ENCODE measurements at regions not wholly inside any gene's neighbourhood (a gene's known extent, or its start where the extent isn't known, plus 50 kb on each side); places are given as distances from the start of the nearest gene placed in this dataset.

DNA sequence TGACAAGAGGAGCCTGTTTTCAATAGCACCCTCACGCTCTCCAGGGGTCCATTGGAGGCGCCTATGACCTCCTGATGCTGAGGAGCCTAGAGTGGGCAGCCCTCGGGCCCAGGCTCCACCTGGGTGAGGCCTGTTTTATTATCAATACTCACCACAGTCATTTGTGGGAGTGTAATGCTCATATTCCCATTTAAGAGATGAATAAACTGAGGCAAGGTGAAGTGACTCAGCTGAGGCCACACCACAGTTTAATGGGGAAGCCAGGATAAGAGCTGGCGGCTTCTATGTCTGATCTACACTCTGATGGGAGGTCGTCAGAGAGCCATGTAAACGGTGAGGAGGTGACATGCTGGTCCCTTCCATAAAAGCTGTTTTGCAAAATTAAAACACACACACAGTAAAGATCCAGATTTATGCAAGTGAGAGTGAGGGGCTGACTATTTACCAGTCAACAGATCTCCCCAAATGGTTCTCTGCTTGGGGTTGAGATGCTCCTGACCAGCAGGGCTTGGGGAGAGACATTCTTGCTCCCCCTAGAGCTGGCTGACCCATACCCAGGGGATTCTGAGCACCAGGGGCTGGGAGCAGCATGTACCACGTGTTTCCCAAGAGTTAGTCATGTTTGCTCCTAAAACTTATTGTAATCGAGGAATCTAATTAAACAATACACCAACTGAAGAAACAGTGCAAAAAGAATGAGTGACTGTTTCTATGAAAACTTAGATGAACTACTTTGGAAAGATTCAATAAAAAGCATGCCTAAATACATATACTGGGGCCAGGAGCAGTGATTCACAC lies 81.0 kb upstream of the INSIG1 start:
- Histone ChIP-seq H3K27me3 (peaks cover 0 to 97% (median 1%) of the 10 kb centered on the region in 4 donors), H3K36me3 (no peaks in the 10 kb centered on the region), H3K4me3 (no peak overlapping the region), H3K4me1 (peaks cover 0 to 12% (median 0%) of the 10 kb centered on the region in 3 donors), H3K27ac (no peak overlapping the region), H3K9me3 (no peaks in the 10 kb centered on the region)
- DNase-seq: no peak
- WGBS, 2 donors: 61 to 76% methylated on average over 6 to 8 of the region's 8 CpGs
- TF ChIP-seq, protein P1, sequence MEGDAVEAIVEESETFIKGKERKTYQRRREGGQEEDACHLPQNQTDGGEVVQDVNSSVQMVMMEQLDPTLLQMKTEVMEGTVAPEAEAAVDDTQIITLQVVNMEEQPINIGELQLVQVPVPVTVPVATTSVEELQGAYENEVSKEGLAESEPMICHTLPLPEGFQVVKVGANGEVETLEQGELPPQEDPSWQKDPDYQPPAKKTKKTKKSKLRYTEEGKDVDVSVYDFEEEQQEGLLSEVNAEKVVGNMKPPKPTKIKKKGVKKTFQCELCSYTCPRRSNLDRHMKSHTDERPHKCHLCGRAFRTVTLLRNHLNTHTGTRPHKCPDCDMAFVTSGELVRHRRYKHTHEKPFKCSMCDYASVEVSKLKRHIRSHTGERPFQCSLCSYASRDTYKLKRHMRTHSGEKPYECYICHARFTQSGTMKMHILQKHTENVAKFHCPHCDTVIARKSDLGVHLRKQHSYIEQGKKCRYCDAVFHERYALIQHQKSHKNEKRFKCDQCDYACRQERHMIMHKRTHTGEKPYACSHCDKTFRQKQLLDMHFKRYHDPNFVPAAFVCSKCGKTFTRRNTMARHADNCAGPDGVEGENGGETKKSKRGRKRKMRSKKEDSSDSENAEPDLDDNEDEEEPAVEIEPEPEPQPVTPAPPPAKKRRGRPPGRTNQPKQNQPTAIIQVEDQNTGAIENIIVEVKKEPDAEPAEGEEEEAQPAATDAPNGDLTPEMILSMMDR (IDR thresholded peaks at IDR 0.05): no peak
- no peak for TF ChIP-seq POLR2A (IDR thresholded peaks at IDR 0.05)
- intact Hi-C loops (cut with DNase I): no loop called here

DNA sequence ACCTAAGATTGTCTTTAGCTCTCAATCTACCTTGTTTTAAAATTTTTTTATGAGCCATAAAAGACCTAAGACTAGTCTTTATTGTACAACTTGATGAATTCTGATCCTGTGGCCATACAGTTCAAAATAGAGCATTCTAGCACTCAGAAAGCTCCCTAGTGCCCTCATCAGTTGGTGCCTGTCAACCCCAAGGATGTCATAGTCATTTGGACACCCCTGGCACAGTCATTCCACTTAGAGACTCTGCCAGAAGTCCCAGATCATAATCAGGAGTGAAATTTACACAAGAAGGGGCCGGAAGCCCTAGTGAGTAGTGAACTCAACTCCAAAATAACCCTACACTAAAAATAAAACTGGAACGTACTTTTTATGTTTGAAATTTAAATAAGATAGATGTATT lies 80.0 kb upstream of the INSIG1 start:
- H3K4me3 ChIP-seq: no peak overlapping the region
- H3K4me1 ChIP-seq: peaks cover 0 to 12% (median 0%) of the 10 kb centered on the region in 3 donors
- no peak for DNase-seq
- 67 to 80% methylated on average over 2 of the region's 2 CpGs for WGBS, 2 donors
- peaks cover 0 to 97% (median 1%) of the 10 kb centered on the region in 4 donors for H3K27me3 ChIP-seq
- no peak overlapping the region for H3K27ac ChIP-seq
- no peak for TF ChIP-seq POLR2A (IDR thresholded peaks at IDR 0.05)
- TF ChIP-seq, protein P1 (IDR thresholded peaks at IDR 0.05): no peak
- H3K9me3 ChIP-seq: no peaks in the 10 kb centered on the region
- intact Hi-C loops (cut with DNase I): no loop called here
- H3K36me3 ChIP-seq: no peaks in the 10 kb centered on the region

DNA sequence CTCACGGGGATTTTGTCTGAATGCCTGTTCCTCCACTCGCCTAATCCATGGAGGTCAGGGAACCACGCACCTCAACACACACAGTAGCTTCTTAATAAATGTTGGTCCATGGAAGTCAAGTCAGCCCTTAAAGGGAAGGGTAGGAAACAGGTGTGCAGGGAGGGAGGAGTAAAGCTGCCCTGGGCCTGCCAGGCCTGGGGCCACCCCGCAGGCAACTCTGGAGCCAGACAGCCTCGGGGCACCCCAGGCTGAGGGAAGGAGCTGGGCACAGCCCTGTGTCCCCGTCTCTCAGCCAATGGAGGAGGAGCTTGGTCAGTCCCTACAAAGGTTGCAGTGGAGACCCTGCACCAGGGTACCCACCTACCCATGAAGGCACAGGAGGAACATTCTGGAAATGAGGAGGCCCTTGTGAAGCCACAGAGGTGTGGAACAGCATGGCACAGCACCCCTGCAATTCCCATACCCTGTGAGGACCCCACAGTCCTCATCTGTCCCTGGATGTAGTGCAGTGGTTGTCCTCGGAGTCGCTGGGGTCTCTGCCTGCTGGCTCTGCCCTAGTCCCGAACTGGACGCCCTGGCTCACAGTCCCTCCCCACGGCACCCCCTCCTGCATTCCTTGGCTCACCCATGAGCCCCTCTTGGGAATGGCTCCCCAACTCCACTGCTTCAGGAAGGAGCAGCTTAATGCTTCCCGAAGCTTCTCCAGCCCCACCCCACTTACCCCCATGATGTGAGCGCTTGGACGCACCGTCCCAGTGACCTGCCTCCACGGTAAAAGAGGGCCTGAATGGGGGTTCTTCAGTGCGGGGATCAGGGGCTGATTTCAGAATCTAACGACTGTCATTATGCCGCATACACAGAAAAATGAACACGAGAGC lies 79.2 kb upstream of the INSIG1 start:
- WGBS, 2 donors: 82 to 84% methylated on average over 12 to 19 of the region's 20 CpGs
- Histone ChIP-seq H3K4me1 (peaks cover 0 to 12% (median 0%) of the 10 kb centered on the region in 3 donors), H3K27me3 (peaks cover 0 to 97% (median 1%) of the 10 kb centered on the region in 4 donors), H3K9me3 (no peaks in the 10 kb centered on the region), H3K27ac (no peak overlapping the region), H3K36me3 (no peaks in the 10 kb centered on the region), H3K4me3 (no peak overlapping the region)
- intact Hi-C loops (cut with DNase I): no loop called here
- TF ChIP-seq POLR2A (IDR thresholded peaks at IDR 0.05): no peak
- TF ChIP-seq, protein P1 (IDR thresholded peaks at IDR 0.05): no peak
- DNase-seq: no peak

DNA sequence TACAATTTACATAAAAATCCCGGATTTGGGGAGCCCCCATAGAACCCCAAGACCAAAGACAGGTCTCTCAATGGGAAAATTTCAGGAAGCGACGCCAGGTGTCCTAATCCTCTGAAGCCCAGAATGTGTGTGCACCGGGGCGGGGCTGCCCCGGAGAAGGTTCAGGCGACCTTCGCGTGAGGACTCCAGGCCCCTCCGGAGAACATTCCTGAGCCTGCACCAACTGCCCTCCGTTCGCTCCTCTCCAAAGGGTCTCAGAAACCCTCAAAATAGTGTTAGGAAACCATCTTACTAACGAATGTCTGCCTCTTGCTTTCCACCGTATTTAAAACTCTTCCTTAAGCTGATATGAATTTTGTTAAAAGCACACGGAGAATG lies 78.5 kb upstream of the INSIG1 start:
- WGBS, 2 donors: 83 to 91% methylated on average over 15 of the region's 15 CpGs
- Histone ChIP-seq H3K36me3 (no peaks in the 10 kb centered on the region), H3K9me3 (no peaks in the 10 kb centered on the region), H3K27me3 (peaks cover 0 to 97% (median under 1%) of the 10 kb centered on the region in 4 donors), H3K4me3 (no peak overlapping the region), H3K27ac (no peak overlapping the region), H3K4me1 (peaks cover 0 to 16% (median 0%) of the 10 kb centered on the region in 3 donors)
- intact Hi-C loops (cut with DNase I): no loop called here
- DNase-seq: no peak
- TF ChIP-seq, protein P1 (IDR thresholded peaks at IDR 0.05): no peak
- no peak for TF ChIP-seq POLR2A (IDR thresholded peaks at IDR 0.05)

Measured in esophagus squamous epithelium (tissue), 5 donors.